ENCODE measurements at regions not wholly inside any gene's neighbourhood (a gene's known extent, or its start where the extent isn't known, plus 50 kb on each side); places are given as distances from the start of the nearest gene placed in this dataset.
"Not testable (repeated sequence)": the region's sequence is repeated elsewhere in the genome, so short reads cannot be mapped to it uniquely, and the experiment has no call there.

- not testable (repeated sequence) for DNase-seq (ENCODE audit: low spot score)
These were observed 579.3 kb upstream of the CITED2 start for GRCh38 chr6:139953780-139954179.

GRCh38 chr6:139951172-139951571, 576.7 kb upstream of the CITED2 start:
- no peak for DNase-seq (ENCODE audit: low spot score)

GRCh38 chr6:139944976-139945375, 570.5 kb upstream of the CITED2 start:
- DNase-seq (ENCODE audit: low spot score): no peak

GRCh38 chr6:139944131-139944530, 569.7 kb upstream of the CITED2 start:
- DNase-seq (ENCODE audit: low spot score): no peak

- DNase-seq (ENCODE audit: low spot score): no peak
These were observed 568.9 kb upstream of the CITED2 start for GRCh38 chr6:139943391-139943790.

GRCh38 chr6:139942331-139942730, 567.9 kb upstream of the CITED2 start:
- DNase-seq (ENCODE audit: low spot score): no peak

- DNase-seq (ENCODE audit: low spot score): no peak
These were observed 567.4 kb upstream of the CITED2 start for GRCh38 chr6:139941826-139942225.

GRCh38 chr6:139940741-139941729, 566.6 kb upstream of the CITED2 start:
- no peak for DNase-seq (ENCODE audit: low spot score)

GRCh38 chr6:139939189-139939979, 564.9 kb upstream of the CITED2 start:
- DNase-seq (ENCODE audit: low spot score): no peak

GRCh38 chr6:139932671-139933070, 558.2 kb upstream of the CITED2 start:
- DNase-seq (ENCODE audit: low spot score): no peak

- no peak for DNase-seq (ENCODE audit: low spot score)
These were observed 557.3 kb upstream of the CITED2 start for GRCh38 chr6:139931747-139932146.

- no peak for DNase-seq (ENCODE audit: low spot score)
These were observed 553.4 kb upstream of the CITED2 start for GRCh38 chr6:139927742-139928305.

- no peak for DNase-seq (ENCODE audit: low spot score)
These were observed 552.8 kb upstream of the CITED2 start for GRCh38 chr6:139927236-139927635.

GRCh38 chr6:139926711-139927110, 552.3 kb upstream of the CITED2 start:
- no peak for DNase-seq (ENCODE audit: low spot score)

GRCh38 chr6:139925894-139926641, 551.6 kb upstream of the CITED2 start:
- DNase-seq (ENCODE audit: low spot score): no peak

- DNase-seq (ENCODE audit: low spot score): no peak
These were observed 549.6 kb upstream of the CITED2 start for GRCh38 chr6:139923964-139924475.

GRCh38 chr6:139922236-139922635, 547.8 kb upstream of the CITED2 start:
- no peak for DNase-seq (ENCODE audit: low spot score)

GRCh38 chr6:139920776-139921100, 546.3 kb upstream of the CITED2 start:
- no peak for DNase-seq (ENCODE audit: low spot score)

- DNase-seq (ENCODE audit: low spot score): no peak
These were observed 545.8 kb upstream of the CITED2 start for GRCh38 chr6:139920027-139920775.
